ENCODE measurements at regions not wholly inside any gene's neighbourhood (a gene's known extent, or its start where the extent isn't known, plus 50 kb on each side); places are given as distances from the start of the nearest gene placed in this dataset.

- DNase-seq (ENCODE audit: low read depth): no peak
These were observed 879.7 kb downstream of the QKI start for GRCh38 chr6:164294047-164294784.

- no peak for DNase-seq (ENCODE audit: low read depth)
These were observed 876.7 kb downstream of the QKI start for GRCh38 chr6:164291224-164291623.

- DNase-seq (ENCODE audit: low read depth): no peak
These were observed 875.6 kb downstream of the QKI start for GRCh38 chr6:164290101-164290500.

DNA sequence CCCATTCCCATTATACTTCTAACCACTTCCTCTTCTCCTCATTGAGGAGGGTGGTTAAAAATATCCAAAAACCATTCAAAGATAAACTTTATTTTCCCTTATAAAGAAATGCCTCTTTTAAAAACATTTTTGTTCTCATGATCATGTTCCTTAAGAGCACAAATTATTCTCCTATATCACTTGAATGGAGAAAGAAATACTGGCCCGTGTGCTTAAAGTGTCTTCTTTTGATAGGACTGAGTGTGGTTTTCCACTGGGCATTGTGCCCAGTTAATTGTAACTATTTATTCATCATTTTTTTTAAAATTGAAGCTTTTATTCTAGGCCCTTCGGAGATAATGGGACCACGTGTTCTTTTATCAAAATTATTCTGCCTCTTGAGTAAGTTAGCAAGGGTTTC is 871.5 kb downstream of the QKI start:
- no peak for DNase-seq (ENCODE audit: low read depth)

GRCh38 chr6:164283574-164283973 is 869.1 kb downstream of the QKI start:
- DNase-seq (ENCODE audit: low read depth): no peak

- DNase-seq (ENCODE audit: low read depth): no peak
These were observed 861.7 kb downstream of the QKI start for GRCh38 chr6:164276211-164276610.

- no peak for DNase-seq (ENCODE audit: low read depth)
These were observed 861.3 kb downstream of the QKI start for GRCh38 chr6:164275773-164276172.

- no peak for DNase-seq (ENCODE audit: low read depth)
These were observed 860.0 kb downstream of the QKI start for GRCh38 chr6:164274493-164274892.

DNA sequence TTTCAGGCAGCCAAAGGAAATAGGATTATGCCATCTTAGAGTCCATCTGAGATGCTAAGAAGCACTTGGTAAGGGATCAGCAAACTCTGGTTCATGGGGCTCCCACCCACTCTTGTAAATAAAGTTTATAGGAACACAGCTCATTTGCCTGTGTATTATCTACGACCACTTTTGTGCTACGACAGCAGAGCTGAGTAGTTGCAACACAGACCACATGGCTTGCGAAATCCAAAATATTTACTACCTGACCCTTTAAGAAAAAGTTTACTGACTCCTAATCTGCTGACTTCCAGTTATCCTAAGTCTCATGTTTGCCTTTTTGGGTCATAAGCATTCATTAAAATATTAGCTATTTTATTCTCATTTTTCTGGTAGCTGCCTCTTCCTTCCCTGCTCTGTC is 859.0 kb downstream of the QKI start:
- no peak for DNase-seq (ENCODE audit: low read depth)

DNA sequence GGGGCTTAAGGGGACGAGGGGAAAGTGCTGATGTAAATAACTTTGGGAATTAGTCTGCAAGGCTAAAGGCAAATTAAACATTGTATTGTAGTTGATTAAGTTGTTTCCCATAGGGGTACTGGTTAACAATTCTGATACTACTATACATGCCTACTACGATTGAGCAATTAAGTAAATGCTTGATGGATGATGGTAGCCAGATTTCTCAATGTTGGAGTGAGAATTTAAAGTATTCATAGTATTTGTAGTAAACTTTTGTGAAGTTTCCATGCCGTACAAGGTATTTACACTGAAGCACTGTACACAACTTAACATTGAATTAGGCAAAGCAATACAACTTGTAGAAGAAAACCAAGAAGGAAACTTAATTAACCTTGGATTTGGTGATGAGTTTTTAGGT is 852.3 kb downstream of the QKI start:
- no peak for DNase-seq (ENCODE audit: low read depth)

DNA sequence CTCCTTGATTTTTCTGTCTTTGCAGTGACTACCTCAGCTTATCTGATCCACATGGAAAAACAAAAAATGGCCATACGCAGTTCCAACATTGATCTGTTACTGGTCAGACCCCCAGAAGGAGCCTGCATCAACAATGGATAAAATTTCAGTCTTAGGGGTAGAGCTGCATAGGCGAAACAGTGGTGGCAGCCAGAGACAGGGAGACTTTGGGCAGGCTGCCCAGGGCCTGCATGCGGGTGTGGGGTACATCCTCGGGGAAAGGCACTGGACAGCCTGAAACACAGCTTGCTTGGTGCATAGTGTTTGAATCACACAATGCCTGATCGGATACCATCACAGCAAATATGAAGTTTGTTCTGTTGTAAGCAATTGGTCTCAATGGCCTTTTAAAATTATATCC is 847.8 kb downstream of the QKI start:
- no peak for DNase-seq (ENCODE audit: low read depth)

DNA sequence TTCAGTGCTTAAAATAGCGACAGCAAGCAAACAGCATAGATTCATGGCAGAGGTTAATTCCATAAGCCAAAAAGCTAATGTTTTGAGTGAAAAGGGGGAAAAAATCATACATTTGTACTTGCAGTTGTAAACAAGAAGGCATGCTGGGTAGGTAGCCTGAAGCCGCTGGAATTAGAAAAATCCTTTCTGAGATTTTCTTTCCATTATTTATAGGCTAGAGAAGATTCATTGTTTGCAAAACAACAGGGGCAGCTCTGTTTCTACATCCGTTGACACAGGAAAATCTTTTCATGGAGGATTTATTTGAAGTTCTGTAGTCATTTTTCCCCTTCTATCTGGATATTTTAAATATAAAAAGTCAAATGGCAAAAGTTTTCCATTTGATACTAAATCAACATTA is 843.9 kb downstream of the QKI start:
- no peak for DNase-seq (ENCODE audit: low read depth)

GRCh38 chr6:164252948-164253347 is 838.4 kb downstream of the QKI start:
- no peak for DNase-seq (ENCODE audit: low read depth)

DNA sequence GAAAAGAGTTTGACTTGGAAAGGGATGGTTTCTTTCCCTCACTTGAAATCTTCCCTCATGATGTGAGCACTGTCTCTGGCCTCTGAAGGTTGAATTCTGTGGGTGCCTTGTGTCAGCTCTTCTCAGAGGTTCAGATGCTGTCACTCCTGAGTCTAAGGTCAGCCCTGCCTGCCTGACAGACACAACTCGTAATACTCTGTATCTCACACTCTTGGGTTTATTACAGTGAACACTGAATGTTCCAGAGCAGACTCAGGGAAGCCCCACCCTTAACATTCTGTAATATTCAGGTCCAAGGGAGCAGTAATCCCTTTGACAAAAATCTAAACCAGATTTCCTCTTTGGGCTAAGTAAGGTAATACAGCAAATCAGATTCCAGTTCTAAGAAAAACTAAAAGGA is 837.8 kb downstream of the QKI start:
- DNase-seq (ENCODE audit: low read depth): no peak

DNA sequence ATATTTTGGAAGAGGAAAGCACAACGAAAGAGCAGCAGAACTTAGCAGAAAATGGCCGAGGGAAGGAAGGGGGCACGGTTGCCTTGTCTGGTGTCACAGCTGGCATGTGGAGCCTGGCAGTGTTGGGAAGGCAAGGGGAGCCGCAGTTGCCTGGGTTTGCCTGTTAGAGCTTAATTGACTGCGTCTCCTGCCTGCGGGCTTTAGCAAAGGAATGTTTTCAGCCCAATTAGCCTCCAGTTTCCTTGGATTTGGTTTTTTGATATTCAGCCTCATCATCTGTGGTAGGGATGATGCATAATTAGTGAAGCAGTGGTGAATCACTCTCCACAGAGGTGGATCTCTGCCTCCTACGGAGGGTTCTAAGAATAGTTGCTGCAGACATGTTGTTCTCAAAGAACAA is 832.6 kb downstream of the QKI start:
- no peak for DNase-seq (ENCODE audit: low read depth)

- DNase-seq (ENCODE audit: low read depth): no peak
These were observed 831.6 kb downstream of the QKI start for GRCh38 chr6:164246082-164246481.

DNA sequence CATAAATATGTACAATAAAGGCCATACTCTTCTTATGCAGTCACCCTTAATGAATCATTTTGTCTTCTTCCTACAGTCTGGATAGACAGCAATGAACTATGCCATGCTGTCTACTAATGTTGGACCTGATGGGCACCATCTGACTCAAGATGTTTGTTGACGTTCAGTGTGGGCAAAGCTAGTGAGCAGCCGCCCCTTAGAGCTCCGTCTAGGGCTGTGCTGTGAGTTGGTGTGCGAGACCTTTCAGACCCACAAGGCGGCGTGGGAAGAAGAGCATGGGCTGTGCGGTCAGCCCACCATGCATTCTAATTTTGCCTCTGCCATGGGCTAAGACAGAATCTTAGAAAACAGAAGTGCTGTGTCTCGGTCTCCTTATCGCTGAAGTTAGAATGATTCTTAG is 829.4 kb downstream of the QKI start:
- no peak for DNase-seq (ENCODE audit: low read depth)

DNA sequence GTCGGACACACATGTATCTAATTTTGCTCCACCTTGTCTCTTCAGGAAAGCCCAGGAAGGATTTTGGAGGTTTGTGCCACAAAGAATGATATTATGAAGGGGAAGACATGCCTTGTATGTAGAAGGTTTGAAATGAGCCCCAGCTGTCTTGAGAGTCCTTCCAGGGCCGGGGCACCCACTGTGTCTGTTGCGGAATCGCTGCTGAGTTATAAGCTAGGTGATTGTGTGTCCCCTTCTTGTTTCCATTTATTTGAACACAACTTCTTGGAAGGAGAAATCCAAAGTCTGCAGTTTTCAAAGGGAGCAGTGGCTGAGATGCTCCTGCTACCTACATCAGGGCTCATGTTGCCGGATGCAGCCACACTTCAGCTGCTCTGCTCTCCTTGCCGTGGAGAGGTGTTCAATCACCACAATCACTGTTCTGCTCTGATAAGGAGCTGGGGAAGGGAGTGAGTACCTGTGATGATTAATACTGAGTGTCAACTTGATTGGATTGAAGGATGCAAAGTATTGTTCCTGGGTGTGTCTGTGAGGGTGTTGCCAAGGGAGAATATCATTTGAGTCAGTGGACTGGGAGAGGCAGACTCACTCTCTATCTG is 828.6 kb downstream of the QKI start:
- DNase-seq (ENCODE audit: low read depth): no peak

DNA sequence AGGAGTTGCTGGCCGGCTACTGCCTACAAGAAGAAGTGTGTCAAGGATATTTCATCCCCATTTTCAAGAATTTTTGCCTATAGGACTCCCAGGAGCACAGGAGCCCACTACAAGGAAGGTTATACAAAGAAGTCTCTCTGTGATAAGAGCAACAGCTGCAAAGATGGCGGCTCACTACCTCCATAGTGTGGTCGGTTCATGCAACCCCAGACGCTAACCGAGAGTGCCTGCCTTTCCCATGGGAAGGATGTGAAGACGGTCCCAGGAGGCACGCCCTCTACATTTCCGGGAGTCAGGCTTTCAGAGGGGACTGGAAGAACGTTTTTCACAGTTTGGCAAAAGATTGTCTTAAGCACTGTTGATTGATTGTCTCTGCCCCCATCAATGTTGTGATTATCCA is 816.3 kb downstream of the QKI start:
- no peak for DNase-seq (ENCODE audit: low read depth)

DNA sequence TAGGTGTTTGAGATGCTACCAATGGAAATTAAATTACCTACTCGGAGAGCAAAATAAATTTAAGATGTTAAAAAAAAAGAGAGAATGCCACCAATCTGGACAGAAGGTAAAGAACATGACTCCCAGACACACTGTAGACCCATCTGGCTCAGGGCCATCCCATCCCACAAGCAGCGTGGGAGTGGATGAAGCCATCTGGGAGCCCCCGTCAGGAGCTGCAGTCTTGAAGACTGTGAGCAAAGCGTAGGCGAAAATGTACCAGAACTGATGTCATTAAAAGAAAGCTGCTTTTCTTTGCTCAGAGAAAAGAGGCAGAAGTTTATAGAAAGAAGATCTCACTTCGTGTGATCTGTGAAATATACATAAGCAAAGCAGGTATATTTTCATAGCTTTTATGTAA is 815.7 kb downstream of the QKI start:
- no peak for DNase-seq (ENCODE audit: low read depth)

DNA sequence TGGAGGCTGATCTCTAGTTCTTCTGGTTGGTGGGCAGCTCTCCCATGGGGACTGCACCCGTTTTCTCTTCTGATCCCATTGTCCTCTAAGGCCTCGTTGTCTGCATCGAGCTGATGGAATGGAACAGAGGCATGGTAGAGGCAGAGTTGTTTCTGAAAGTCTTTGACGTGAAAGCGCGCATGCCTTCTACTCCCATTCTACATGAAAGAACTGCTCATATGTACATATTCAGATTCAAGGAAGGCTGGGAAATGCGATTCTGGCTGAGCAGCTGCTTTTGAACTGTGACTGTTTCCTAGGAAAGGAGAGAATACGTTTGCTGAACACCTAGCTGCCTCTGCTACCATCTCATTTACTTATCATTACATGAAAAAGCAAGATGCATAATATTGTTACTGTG is 815.2 kb downstream of the QKI start:
- DNase-seq (ENCODE audit: low read depth): no peak

GRCh38 chr6:164227952-164228522 is 813.5 kb downstream of the QKI start:
- DNase-seq (ENCODE audit: low read depth): no peak

DNA sequence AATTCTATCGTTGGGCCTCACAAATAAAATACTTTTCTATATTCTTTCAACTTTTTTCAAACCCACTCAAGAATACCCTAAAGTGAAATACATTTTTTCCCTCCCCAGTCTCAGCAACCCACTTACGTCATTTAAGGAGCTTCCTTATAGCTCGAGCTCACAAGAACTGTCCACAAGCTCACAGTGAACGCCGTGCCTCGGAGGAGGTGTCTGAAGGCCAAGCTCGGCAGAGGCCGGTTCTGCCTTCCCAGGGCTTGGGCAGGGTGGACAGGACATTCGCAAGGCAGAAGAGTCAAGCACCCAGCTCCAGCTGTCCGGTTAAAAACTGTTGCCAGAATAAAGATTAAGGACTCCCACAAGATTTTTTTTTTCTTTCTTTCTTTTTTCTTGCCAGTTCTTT is 802.3 kb downstream of the QKI start:
- DNase-seq (ENCODE audit: low read depth): no peak

DNA sequence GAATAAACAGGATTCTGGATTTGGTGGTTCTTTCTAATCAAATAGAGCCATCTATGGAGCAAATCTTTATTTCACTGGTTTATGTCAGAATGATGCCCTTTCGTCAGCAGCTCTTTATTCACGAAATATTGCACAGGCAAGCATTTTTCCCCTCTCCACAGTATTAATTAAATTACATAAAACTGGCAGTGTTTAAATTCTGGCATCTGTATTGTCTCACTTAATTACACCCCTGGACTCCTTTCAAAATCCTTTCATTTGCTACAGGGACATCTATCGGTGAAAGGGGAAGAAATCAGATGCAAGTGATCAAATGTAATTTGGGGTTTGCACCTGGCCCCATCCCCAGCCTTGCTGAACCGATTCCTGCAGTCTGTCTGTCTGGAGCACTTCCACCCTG is 801.9 kb downstream of the QKI start:
- DNase-seq (ENCODE audit: low read depth): no peak

Data from activated T-helper 1 cell treated with Interleukin-2 at 50 U/mL for 16 hours (primary cell).